HS-27A (cell line): ENCODE measurements at regions not wholly inside any gene's neighbourhood (a gene's known extent, or its start where the extent isn't known, plus 50 kb on each side); places are given as distances from the start of the nearest gene placed in this dataset.

Source experiments
- DNase-seq: peaks from one replicate; pipeline ENCODE4 v3.0.0-alpha.2; 2012; ENCODE audit warnings: low read depth, missing footprints

DNA sequence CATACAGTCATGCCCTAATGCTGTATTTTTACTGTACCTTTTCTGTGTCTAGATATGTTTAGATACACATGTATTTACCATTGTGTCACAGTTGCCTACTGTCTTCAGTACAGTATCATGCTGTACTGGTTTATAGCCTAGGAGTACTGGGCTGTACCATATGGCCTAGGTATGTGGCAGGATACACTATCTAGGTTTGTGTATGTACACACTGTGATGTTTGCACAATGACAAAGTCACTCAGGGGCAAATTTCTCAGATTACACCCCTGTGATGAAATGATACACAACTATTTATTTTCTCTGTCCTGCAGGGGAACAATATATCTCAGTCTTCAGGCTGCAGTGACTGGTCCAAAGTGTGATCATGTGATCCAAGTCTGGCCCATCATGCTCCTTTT is 1076.1 kb downstream of the VRK1 start:
- no peak for DNase-seq

DNA sequence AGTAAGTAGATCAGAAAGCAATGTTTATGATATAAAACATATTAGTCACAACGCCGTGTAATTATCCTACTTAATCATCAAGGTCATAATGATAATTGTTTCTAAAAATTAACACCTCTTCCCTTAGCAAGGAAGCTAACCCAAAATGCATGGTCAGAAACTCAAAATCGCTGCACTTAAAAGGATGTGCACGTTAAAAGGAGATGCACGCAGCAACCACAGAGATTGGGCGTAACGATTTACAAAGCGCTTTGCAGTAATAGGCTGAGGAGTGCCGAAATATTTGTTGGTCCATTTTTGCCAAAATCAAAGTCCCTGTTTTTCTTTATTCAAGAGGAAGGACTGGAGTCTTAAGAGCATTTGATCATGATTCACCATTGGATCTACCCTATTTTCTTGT is 1077.2 kb downstream of the VRK1 start:
- no peak for DNase-seq

DNA sequence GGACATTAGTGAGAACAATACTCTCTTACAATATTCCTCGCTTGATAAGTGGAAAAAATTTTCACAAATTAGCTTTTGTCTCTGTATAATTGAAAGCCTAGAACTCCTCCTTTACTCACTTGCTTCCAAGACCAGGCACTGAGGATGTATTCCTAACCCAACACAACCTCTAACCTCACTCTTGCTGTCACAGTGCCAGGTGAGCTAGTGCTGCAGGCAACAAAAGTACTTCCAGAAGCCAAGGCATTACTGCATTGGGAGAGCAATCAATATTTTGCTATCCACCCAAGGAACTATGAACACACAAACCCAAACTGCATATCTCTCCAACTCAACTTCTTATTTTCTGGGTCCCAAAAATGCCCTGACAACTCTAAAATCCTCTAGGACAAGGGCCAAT is 1081.0 kb downstream of the VRK1 start:
- no peak for DNase-seq

DNA sequence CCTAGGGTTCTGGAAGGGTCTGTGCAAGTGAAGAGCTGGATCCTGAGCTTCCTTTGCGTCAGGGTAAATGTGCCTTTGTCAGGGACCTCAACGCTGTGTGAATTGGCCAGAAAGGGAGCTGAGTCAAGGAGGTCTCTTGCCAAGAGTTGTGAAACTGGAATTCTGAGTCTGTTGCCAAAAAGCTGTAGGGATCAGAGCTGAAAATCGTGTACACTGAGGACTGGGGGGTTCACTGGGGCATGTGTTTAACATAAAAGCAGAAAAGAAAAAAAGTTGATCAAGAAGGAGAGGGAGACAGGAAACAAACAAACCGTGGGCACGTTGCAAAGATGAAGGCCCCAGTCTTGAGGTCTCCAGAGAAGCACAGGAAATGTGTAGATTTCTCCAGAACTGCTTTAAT is 1081.5 kb downstream of the VRK1 start:
- DNase-seq, result no peak

DNA sequence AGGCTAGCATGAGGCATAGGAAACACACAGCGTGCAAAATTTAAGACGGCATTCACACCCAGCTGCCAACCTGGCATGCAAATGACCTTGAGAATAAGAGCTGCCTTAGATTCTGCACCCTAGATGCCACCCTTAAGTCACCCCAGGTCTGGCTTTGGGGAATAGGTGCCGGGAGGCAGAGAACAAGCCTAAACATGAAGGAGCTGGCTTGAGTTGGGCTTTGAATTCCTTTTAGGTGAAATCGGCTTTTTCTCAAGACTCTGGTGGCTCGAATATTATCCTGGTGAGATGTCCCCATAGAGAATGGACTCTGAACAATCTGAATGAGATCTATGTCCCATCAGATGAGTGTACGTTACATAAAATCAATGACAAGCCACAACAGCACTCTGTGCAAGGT is 1090.5 kb downstream of the VRK1 start:
- no peak for DNase-seq

DNA sequence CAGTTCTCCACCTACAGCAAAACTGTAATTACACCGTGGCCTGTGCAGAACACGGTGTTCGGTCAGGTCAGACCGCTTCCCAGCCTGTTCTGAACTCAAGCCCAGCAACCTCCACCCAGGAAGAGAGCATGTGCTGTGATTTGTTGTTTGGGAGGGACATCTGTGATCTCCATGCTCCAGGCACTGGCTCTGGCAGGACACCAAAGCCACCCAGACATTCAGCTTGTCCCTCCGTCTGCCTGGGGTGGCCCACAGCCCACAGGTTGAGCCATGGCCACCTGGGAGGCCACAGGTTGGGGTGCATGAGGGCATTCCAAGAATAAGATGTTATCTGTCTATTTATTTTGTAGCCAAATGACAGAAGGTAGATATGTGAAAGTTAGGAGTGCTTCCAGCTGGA is 1091.1 kb downstream of the VRK1 start:
- no peak for DNase-seq

GRCh38 chr14:97891515-97891914 is 1094.3 kb downstream of the VRK1 start:
- no peak for DNase-seq

GRCh38 chr14:97894552-97894951 is 1097.4 kb downstream of the VRK1 start:
- DNase-seq, result no peak

DNA sequence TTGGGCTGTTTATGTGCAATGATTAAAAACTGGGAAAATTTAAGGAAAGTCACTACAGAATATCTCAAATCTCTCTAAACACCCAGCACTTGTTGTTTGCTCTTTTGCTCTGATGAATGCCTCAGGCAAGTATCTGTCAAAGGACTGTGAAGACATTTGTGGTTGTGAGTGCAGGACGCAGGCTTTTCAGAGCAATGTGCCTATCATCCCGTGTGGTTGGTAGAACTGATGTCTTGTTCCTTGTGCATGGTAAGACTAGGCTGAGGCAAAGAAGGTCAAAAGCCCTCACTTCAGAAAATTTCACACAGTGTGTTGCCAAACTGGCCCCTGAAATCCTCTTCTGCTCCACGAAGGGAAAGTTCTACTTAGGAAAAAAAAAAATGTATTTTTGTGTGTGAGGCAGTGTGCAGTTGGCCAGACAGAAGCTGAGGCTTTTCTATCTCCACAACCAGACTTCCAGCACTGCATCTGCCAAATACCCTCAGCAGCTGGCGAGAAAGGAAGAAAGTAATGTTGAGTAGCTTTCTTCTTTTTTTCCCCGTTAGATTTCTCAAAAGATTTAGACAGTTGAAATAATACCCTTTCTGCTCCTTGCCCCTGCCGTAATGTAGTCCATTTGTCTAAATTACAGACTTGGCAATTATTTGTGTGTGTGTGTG is 1103.1 kb downstream of the VRK1 start:
- DNase-seq, result no peak

DNA sequence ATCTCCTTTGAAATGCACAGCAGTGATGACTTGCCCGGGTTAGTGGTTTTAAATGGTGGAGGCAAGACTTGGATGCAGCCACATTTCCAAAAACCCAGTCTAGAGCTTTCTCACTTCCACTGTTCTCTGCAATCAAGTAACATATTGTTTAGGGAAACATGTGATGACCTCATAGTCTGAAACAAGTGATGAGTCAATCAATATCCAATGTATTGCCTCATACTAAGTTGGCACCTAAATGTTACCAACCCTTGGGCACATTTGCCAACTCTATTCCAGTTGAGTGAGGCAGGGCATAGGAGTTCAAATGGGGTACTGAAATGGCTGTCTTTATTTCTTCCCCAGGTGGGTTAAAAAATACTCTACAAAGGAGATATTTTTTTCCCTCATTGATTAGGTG is 1105.4 kb downstream of the VRK1 start:
- DNase-seq, result no peak

DNA sequence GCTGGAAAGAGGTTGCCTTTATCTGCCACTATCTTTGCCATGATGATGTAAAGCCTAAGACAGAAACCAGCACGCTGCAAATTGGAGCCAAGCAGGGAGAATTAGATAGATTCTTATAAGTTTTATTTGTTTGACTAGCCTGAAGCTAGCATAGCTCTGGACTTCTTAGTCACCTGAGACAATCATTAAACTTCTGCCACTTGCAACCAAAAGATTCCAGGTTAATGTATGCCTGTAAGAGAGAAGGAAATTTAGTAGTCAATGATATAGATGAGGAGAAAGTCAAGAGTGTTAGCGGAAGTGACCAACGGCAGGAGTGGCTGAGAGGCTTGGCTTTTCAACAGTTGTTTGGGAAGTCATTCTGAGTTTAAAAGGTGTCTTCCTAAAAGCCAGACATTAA is 1106.6 kb downstream of the VRK1 start:
- no peak for DNase-seq

- no peak for DNase-seq
These were observed 1115.0 kb downstream of the VRK1 start for GRCh38 chr14:97912217-97912616.

DNA sequence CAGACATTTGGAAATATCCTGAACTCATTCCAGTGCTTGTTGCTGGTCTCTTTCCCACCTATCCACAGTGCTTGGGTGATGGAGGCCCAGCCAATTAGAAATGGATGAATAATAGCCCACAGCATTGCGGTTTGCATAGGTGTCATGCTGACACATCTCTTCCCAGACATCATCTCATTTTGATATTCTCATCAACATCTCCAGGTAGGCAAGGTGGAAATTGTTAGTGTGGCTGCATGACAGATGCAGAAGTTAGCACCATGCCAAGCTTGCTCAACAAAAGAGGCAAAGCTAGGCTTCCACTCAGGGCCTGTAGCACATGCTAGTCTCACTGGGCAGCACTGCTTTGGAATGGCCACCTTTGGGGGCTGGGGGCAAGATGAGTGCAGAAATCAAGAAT is 1118.9 kb downstream of the VRK1 start:
- DNase-seq, result no peak

DNA sequence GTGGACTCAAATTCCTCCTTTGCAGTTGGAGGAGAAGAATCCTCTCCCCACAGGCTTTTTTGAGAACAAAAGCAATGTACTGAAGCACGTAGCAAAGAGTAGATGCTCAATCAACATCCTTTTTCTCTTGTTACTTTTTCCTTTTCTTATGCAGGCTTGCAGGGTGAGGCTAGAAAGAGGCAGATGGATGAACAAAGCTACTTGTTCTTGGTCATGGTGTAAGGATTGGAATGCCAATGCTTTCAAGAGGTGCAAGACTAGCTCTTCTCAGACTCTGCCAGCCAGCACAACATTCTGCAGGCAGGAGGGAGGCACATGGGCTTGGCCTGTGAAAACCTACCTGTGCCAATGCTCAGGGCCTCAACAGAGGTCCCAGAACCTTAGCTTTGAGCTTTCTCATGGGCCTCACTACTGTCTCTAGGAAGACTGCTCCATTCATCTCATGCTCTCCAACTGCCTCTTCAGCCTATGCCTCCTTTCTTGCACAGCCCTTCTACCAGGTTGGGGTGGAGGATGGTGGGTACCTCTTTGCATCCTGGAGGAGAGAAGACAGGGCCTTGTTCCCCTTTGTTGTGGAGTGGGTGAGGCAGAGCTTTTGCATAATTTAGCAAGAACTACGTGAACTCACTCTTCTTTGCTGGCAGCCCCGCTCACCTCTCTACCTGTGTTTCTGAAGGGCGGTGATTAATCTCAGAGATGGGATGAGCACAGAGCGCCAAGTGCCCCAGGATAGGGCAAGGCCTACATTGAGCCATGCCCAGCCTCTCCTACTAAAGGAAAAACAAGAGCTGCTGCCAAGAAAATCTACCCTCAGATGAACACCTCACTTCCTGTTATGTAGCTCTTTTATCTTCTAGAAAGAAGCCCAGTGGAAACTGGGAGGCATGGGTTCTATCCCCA is 1119.7 kb downstream of the VRK1 start:
- DNase-seq, result no peak

- no peak for DNase-seq
These were observed 1123.0 kb downstream of the VRK1 start for GRCh38 chr14:97920201-97920600.

DNA sequence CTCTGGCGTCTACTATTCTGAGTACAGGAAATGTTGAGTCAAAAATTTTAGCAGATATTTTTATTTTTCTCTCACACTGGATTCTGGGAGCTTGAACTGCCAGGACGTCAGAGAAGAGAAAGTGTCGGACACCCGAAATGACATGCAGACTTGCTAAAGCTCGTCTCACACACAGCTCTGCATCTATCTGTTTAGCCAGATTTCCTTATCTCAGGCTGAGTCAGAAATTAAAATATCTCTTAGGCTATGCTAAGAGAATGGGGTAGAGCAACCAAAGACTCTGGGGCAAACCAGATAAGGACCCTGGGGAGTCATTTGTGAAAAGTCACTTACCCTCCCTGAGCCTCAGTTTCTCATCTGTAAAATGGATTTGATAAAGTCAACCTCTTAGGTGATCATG is 1124.1 kb downstream of the VRK1 start:
- DNase-seq, result no peak

- DNase-seq, result no peak
These were observed 1127.9 kb downstream of the VRK1 start for GRCh38 chr14:97924922-97925613.

DNA sequence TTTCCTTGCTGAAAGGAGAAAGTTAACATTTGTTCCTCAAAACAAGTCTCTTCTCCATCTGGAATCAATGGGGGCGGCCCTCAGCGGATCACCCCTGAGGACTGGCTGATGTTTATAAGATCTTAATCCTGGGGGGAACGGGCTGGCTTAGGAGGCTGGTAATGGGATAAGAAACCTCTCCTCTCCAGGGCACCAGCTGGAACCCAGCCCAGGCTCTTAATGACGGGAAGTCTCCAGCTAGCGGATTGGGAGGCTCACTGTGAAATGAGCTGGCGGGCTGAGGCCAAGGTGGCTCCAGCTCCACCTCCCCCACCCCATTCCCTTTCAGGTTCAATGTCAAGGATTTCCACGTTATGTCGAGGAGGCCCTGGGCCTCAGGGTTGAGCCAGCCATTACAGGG is 1133.0 kb downstream of the VRK1 start:
- no peak for DNase-seq

DNA sequence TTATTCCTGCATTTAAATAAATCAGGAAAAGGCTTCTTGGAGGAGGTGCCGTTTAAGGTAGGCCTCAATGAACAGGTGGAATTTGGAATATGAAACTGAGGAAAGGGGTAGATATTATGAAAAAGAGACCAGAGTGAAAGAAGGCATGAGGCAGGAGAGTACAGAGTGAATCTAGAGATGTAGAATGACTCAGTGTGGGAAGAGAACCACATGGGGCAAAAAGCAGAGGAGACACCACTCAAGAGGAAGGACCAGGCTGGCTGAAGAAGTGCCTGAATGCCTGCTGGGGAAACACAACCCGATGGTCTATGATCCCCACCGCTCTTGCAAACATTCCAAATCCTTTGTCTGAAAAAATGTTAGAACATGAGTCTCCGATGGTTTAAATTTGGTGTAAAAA is 1134.1 kb downstream of the VRK1 start:
- DNase-seq, result no peak

DNA sequence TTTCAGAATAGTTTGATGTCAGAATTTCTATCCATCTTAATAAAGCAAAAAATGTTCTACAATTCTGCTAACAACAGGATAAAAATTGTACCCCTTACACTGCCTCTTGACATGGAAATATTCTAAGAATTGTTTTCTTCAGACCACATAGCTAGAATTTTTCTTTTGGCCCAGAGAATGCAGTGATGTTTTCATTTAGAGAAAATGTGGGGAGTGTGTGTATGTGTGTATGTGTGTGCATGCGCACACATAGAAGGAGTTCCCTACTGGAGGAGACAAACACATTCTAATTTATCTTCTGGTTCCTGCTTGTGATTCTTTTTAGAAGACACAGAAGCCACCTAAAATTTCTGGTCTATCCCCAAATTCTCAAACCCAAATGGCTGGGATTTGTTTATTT is 1145.7 kb downstream of the VRK1 start:
- DNase-seq, result no peak

GRCh38 chr14:97943619-97944018 is 1146.4 kb downstream of the VRK1 start:
- DNase-seq, result no peak

DNA sequence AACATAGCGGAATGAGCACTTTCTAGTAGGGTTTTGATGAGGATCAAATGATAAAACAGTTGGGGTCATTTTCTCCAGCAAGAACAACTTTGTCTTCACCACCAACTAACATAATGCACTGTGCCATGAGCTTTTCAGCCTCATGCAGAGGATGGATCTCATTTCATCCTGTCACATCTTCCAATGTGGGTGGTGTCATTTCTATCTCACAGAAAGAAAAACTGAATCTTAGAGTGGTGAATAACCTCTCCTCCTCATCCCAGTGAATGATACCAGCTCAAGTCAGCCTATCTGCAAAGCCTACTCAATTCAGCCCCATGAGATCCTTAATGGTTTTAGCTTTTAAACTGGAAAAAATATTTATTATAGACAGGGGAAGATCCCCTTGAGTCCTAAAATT is 1147.2 kb downstream of the VRK1 start:
- no peak for DNase-seq

- no peak for DNase-seq
These were observed 1148.4 kb downstream of the VRK1 start for GRCh38 chr14:97945631-97946030.
